Stimulated activated naive CD8-positive, alpha-beta T cell treated with anti-CD3 and anti-CD28 coated beads, Interleukin-15, amount 100 ng/mL, for 72 hours (primary cell): ENCODE measurements at regions not wholly inside any gene's neighbourhood (a gene's known extent, or its start where the extent isn't known, plus 50 kb on each side); places are given as distances from the start of the nearest gene placed in this dataset.

Experiments used
- ATAC-seq: fragments of 150-1000 bp; cut with Tn5 transposase; 2 replicates; pipeline ENCODE4 v1.10.0; 2021; ENCODE audit warnings: mild to moderate bottlenecking, moderate library complexity
- DNase-seq, 2 donors: peaks; one replicate each; pipeline ENCODE4 v3.0.0; 2021 to 2022
- H3K27ac Mint-ChIP-seq, 2 donors: one replicate each; pipeline ENCODE4 v1.8.0; 2022; ENCODE audit warnings: mild to moderate bottlenecking in 2 of 2, mixed read lengths in 2 of 2, moderate library complexity in 2 of 2
- H3K27me3 Mint-ChIP-seq: one replicate; pipeline ENCODE4 v1.8.0; 2022; ENCODE audit warnings: mixed read lengths
- H3K4me1 Mint-ChIP-seq: one replicate; pipeline ENCODE4 v1.8.0; 2022; ENCODE audit warnings: mild to moderate bottlenecking, mixed read lengths
- H3K4me3 Mint-ChIP-seq, 2 donors: one replicate each; pipeline ENCODE4 v1.8.0; 2022; ENCODE audit warnings: mild to moderate bottlenecking in 2 of 2, mixed read lengths in 2 of 2, moderate library complexity in 1 of 2
- H3K9me3 Mint-ChIP-seq, 2 donors: one replicate each; pipeline ENCODE4 v1.8.0; 2022; ENCODE audit warnings: mixed read lengths in 2 of 2

- Mint-ChIP-seq H3K4me3 (no peak overlapping the region), H3K4me1 (no peaks in the 10 kb centered on the region), H3K27ac (no peak overlapping the region), H3K27me3 (no peaks in the 10 kb centered on the region), H3K9me3 (no peaks in the 10 kb centered on the region)
- no peak for DNase-seq
- ATAC-seq = no peak
These were observed 70.6 kb upstream of the TCF4 start for GRCh38 chr18:55658598-55658997.

- H3K9me3 Mint-ChIP-seq = no peaks in the 10 kb centered on the region
- DNase-seq = no peak
- no peak for ATAC-seq
- no peaks in the 10 kb centered on the region for H3K27me3 Mint-ChIP-seq
- H3K27ac Mint-ChIP-seq = no peak overlapping the region
- H3K4me1 Mint-ChIP-seq = no peaks in the 10 kb centered on the region
- no peak overlapping the region for H3K4me3 Mint-ChIP-seq
These were observed 69.8 kb upstream of the TCF4 start for GRCh38 chr18:55657572-55658331.

GRCh38 chr18:55654986-55655385 lies 67.0 kb upstream of the TCF4 start:
- peaks cover 10% of the 10 kb centered on the region for H3K27me3 Mint-ChIP-seq

GRCh38 chr18:55651236-55651635 lies 63.2 kb upstream of the TCF4 start:
- H3K4me1 Mint-ChIP-seq = no peaks in the 10 kb centered on the region
- peaks cover 0 to 7% of the 10 kb centered on the region in 2 donors for H3K9me3 Mint-ChIP-seq
- no peak overlapping the region for H3K4me3 Mint-ChIP-seq
- H3K27me3 Mint-ChIP-seq = peaks cover 10% of the 10 kb centered on the region
- no peak for DNase-seq
- H3K27ac Mint-ChIP-seq = no peak overlapping the region
- ATAC-seq = no peak

More at GRCh38 chr18:55654986-55655385, 67.0 kb upstream of the TCF4 start:
- DNase-seq (no peak), ATAC-seq (no peak)
- Mint-ChIP-seq H3K4me3 (no peak overlapping the region), H3K9me3 (peaks cover 0 to 7% of the 10 kb centered on the region in 2 donors), H3K27ac (no peak overlapping the region), H3K4me1 (no peaks in the 10 kb centered on the region)

- no peak for DNase-seq
- H3K4me3 Mint-ChIP-seq = no peak overlapping the region
- H3K4me1 Mint-ChIP-seq = no peaks in the 10 kb centered on the region
- no peak for ATAC-seq
- no peak overlapping the region for H3K27ac Mint-ChIP-seq
- peaks cover 10% of the 10 kb centered on the region for H3K27me3 Mint-ChIP-seq
- peaks cover 0 to 7% of the 10 kb centered on the region in 2 donors for H3K9me3 Mint-ChIP-seq
These were observed 62.4 kb upstream of the TCF4 start for GRCh38 chr18:55650363-55650870.

- DNase-seq (no peak), ATAC-seq (no peak)
- Mint-ChIP-seq H3K9me3 (peaks cover 0 to 7% of the 10 kb centered on the region in 2 donors), H3K4me3 (no peak overlapping the region), H3K4me1 (no peaks in the 10 kb centered on the region), H3K27ac (no peak overlapping the region), H3K27me3 (peaks cover 10% of the 10 kb centered on the region)
These were observed 59.3 kb upstream of the TCF4 start for GRCh38 chr18:55647331-55647730.

- ATAC-seq = no peak
- Mint-ChIP-seq H3K4me1 (no peaks in the 10 kb centered on the region), H3K4me3 (no peak overlapping the region), H3K9me3 (peaks cover 7 to 17% of the 10 kb centered on the region in 2 donors), H3K27ac (no peak overlapping the region), H3K27me3 (no peaks in the 10 kb centered on the region)
- DNase-seq = no peak
These were observed 54.2 kb upstream of the TCF4 start for GRCh38 chr18:55642191-55642590.

- DNase-seq = no peak
- Mint-ChIP-seq H3K9me3 (peaks cover 7 to 17% of the 10 kb centered on the region in 2 donors), H3K4me3 (no peak overlapping the region), H3K27ac (no peak overlapping the region), H3K27me3 (no peaks in the 10 kb centered on the region), H3K4me1 (no peaks in the 10 kb centered on the region)
- no peak for ATAC-seq
These were observed 53.5 kb upstream of the TCF4 start for GRCh38 chr18:55641486-55641885.
